ENCODE measurements at regions not wholly inside any gene's neighbourhood (a gene's known extent, or its start where the extent isn't known, plus 50 kb on each side); places are given as distances from the start of the nearest gene placed in this dataset.

GRCh38 chr3:40985195-40985594 is 214.1 kb upstream of the CTNNB1 start:
- no peak for TF ChIP-seq CTCF (IDR thresholded peaks at IDR 0.05)
- TF ChIP-seq POLR2A (IDR thresholded peaks at IDR 0.05), result no peak

Measured in esophagus squamous epithelium (tissue), 4 donors.